GM19463 (cell line): ENCODE measurements at regions not wholly inside any gene's neighbourhood (a gene's known extent, or its start where the extent isn't known, plus 50 kb on each side); places are given as distances from the start of the nearest gene placed in this dataset.
"Not testable (repeated sequence)": the region's sequence is repeated elsewhere in the genome, so short reads cannot be mapped to it uniquely, and the experiment has no call there.

ENCODE experiments used
- ATAC-seq: cut with Tn5 transposase; IDR thresholded peaks from one replicate; pipeline ENCODE4 v1.9.1; 2021; ENCODE audit warnings: mild to moderate bottlenecking, moderate library complexity; ENCODE audit not compliant: unreplicated experiment

GRCh38 chr12:16881986-16882570 is 276.1 kb upstream of the LMO3 start:
- no peak for ATAC-seq

DNA sequence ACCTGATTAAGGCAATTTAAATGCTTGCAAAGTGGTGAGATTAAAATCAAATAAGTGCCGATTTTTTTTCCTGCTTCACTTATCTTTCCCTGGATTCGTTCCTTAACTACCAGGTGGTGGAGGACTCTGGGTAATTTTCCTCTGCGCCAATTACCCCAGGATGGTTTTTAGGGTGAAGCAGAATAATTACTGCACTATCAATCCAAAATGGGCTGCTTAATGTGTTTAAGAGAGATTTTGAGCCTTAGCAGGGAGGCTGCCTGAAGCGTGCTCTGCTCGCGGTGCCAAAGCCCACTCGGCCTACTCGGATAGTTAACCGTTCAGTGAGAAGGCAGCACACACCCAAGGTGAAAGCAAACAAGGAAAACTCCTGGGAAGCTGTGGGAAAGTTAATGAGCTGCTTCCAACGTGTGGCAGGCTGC is 274.9 kb upstream of the LMO3 start:
- no peak for ATAC-seq

GRCh38 chr12:16870845-16871244 is 264.9 kb upstream of the LMO3 start:
- ATAC-seq, result no peak

DNA sequence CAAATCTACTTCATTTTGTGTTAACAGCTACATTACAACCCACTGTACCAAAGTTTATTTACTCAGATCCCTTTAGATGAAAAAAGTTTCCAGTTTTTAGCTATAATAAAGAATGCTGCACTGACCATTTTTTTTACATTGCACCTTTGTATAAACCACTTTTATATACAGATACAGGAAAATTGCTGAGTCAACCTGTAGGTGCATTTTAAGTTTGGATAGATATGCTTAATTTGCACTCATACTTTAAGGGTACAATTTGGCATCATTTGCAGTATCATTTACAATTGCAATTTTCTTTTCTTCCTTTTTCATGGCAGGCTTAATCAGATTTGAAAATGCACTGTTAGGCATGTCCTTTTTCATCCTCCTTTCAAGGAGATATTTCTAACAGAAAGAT is 257.8 kb upstream of the LMO3 start:
- ATAC-seq, result no peak

- peak; percentile 94 for ATAC-seq
Observed at GRCh38 chr12:16857456-16857923, 251.5 kb upstream of the LMO3 start.

DNA sequence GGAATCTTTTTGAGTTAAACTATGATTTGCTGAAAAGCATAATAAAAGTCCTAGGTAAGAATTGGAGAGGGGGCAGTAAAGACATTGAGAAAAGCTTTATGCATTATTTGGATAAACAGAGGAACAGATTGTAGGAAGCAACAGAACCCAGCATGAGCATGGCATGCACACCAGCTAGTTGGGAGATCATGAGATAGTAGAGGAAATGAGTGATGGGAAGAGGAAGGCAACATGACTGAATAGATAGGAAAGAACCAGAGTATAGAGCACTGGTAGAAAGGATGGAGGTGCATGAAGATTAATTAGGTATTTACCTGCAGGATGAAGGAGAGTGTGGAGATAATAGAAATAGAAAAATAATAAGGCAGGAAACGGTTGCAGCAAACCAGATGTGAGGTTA is 248.5 kb upstream of the LMO3 start:
- no peak for ATAC-seq

DNA sequence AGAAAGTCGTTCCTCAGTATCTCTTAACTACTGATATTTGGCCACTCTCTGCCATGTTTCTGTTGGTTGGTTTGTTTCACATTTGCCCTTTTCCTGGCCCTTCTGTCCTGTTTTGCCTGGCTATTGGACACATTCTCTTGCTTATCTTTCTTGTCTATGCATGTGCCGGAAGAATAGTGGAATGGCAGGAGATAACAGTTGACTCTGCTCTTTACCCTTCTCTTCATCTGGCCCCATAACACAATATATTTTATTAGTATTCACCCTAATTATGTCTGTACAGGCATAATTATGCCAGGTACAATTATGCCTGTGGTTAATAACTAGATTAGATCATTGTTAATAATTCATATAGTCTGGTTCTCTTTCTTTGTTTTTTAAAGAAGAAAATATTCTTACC is 243.5 kb upstream of the LMO3 start:
- no peak for ATAC-seq

DNA sequence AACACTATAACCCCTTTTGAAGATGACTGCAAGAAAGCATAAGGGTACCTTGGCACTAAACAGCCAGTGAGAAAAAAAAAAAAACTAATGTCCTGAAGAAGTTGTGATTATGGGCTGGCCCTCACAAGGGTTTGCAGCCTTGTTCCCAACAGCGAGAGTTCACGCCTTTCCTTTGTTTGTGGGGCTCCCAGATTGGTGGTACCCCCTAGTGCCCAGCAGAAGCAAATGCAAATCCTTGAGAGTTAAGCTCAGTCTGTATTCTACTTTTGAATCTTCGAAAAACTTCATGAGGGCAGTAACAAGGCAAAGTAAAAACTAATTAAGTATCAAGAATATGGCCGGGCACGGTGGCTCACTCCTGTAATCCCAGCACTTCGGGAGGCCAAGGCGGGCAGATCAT is 238.9 kb upstream of the LMO3 start:
- no peak for ATAC-seq

DNA sequence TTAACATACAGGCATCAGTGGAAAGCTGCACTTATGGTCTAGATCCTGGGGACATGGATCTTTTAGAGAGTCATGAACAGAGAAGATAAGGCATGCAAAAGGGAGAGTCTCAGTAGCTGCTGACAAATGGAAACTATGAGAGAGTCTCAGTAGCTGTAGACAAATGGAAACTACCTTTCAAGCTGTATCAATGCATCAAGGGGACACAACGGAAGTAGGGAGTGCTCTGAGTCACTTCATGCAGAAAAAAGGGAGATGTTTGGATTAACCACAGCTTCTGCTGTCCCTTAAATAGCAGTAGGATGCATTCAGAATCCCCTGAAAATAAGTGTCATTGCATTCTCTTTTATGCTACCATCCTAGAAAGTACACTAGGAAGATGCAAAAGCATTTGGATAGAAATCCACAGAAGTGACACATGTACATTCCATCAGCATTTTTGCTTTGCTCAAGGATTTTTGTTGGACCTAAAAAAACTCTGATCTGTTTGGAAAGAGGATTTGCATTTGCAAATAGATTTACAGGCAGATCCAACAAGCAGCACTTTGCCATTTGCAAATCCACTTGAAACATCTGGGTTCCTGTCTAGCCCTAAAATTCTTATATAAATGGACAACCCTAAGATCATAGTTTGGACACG is 227.5 kb upstream of the LMO3 start:
- ATAC-seq, result peak; percentile 96

GRCh38 chr12:16828891-16829290 is 222.9 kb upstream of the LMO3 start:
- no peak for ATAC-seq

GRCh38 chr12:16807731-16808130 is 201.8 kb upstream of the LMO3 start:
- no peak for ATAC-seq

- ATAC-seq, result no peak
Observed at GRCh38 chr12:16796168-16796567, 190.2 kb upstream of the LMO3 start.

- ATAC-seq, result peak; percentile 93
Observed at GRCh38 chr12:16789204-16789790, 183.3 kb upstream of the LMO3 start.

GRCh38 chr12:16788506-16789203 is 182.7 kb upstream of the LMO3 start:
- no peak for ATAC-seq

DNA sequence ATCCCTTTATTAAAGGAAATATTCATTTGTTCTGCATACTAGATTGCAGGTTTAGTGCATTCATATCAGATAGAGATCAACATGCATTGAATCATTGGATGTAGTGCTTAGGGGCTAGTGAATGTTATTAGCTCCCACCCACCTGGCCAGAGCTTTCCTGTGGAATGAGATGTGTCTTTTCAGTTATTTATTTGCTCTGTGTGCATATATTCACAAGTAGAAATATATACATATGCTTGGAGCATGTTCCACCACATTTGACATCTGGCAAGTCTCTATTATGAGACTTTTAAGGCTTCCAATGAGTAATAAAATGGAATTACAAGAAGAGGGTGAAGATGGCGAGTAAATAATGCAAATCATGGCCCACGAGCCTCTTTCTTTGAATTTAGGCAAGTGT is 180.0 kb upstream of the LMO3 start:
- no peak for ATAC-seq

- ATAC-seq, result no peak
Observed at GRCh38 chr12:16785524-16785923, 179.6 kb upstream of the LMO3 start.

DNA sequence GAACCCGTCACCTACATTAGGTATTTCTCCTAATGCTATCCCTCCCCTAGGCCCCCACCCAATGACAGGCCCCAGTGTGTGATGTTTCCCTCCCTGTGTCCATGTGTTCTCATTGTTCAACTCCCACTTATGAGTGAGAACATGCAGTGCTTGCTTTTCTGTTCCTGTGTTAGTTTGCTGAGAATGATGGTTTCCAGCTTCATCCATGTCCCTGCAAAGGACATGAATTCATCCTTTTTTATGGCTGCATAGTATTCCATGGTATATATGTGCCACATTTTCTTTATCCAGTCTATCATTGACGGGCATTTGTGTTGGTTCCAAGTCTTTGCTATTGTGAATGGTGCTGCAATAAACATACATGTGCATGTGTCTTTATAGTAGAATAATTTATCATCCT is 163.2 kb upstream of the LMO3 start:
- ATAC-seq, result not testable (repeated sequence)

DNA sequence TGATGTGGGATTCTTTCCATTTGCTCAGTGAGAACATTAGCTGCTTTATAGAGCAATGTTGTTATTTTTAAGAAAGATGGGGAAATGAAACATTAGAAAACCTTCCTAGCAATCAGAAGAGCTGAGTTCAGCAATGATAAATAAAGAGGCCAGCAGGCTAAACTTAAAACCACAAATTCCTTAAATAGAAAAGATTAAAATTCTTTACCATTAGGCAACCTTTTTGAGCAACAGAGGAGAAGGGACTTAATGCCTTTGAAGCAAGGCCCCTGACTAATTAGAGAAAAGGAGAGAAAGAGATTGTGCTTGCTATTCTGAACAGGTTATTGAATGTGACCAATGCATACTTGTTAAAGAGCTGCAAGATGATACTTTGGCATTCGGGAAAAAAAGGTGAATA is 160.8 kb upstream of the LMO3 start:
- no peak for ATAC-seq

DNA sequence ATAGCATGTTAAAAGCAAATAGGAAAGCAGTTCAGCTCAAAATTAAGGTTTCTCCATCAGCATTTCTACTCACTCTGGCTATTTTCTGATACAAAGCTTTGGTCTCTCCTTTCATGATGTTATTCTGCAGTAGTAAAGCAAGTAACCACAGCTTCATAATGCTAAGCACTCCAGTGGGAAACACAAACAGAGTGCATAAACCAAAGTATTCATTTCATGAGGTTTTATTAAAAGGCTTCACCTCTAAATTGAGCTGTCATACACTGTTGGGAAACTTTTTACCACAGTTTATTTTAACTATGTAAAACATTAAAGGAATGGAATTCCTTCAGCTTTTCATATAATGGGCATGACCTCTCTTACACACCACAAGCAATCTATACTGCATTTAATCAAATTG is 157.9 kb upstream of the LMO3 start:
- no peak for ATAC-seq

GRCh38 chr12:16756833-16757555 is 151.0 kb upstream of the LMO3 start:
- ATAC-seq, result peak; percentile 53

DNA sequence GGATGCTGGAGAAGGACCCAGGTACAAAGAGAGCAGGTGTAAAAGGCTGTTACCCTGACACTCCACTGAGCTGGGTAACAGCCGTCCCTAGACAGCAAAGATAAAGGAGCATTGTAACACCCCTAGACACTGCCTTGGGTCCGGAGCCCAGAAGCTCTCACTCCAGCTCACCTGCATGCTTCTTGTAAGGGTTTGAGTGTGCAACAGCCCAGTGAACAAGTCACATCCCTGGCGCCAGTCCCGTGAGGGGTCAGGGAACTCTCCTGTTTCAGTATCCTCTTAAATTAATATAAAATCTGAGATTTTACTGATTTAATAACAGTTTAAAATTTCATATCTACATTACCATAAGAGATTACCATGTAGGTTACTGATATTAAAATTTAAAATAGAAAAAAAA is 124.8 kb upstream of the LMO3 start:
- ATAC-seq, result no peak
